ENCODE measurements at regions not wholly inside any gene's neighbourhood (a gene's known extent, or its start where the extent isn't known, plus 50 kb on each side); places are given as distances from the start of the nearest gene placed in this dataset.
A peak's percentile ranks its signal among the peaks of the same experiment; 100 is the strongest.

- no peak for TF ChIP-seq GATA3 (IDR thresholded peaks at IDR 0.05; ENCODE audit: low read depth, low read length)
- no peak for TF ChIP-seq GATA2 (IDR thresholded peaks at IDR 0.05; ENCODE audit: low read depth, low read length)
Observed at GRCh38 chr4:33873791-33874190, 2370.5 kb downstream of the ARAP2 start.

- TF ChIP-seq GATA2 (IDR thresholded peaks at IDR 0.05; ENCODE audit: low read depth, low read length) (peak; percentile 14; the same call in 1 of the 2 replicates), GATA3 (IDR thresholded peaks at IDR 0.05; ENCODE audit: low read depth, low read length) (peak; percentile 39; the same call in 1 of the 2 replicates)
Observed at GRCh38 chr4:33878710-33879109, 2365.6 kb downstream of the ARAP2 start.

- TF ChIP-seq GATA2 (IDR thresholded peaks at IDR 0.05; ENCODE audit: low read depth, low read length) (no peak), GATA3 (IDR thresholded peaks at IDR 0.05; ENCODE audit: low read depth, low read length) (no peak)
Observed at GRCh38 chr4:33881176-33881575, 2363.1 kb downstream of the ARAP2 start.

- TF ChIP-seq GATA2 (IDR thresholded peaks at IDR 0.05; ENCODE audit: low read depth, low read length) (no peak), GATA3 (IDR thresholded peaks at IDR 0.05; ENCODE audit: low read depth, low read length) (no peak)
Observed at GRCh38 chr4:33882246-33882990, 2361.9 kb downstream of the ARAP2 start.

- no peak for TF ChIP-seq GATA2 (IDR thresholded peaks at IDR 0.05; ENCODE audit: low read depth, low read length)
- TF ChIP-seq GATA3 (IDR thresholded peaks at IDR 0.05; ENCODE audit: low read depth, low read length), result no peak
Observed at GRCh38 chr4:33883111-33883510, 2361.2 kb downstream of the ARAP2 start.

GRCh38 chr4:33886356-33886755 lies 2358.0 kb downstream of the ARAP2 start:
- no peak for TF ChIP-seq GATA2 (IDR thresholded peaks at IDR 0.05; ENCODE audit: low read depth, low read length)
- no peak for TF ChIP-seq GATA3 (IDR thresholded peaks at IDR 0.05; ENCODE audit: low read depth, low read length)

- TF ChIP-seq GATA2 (IDR thresholded peaks at IDR 0.05; ENCODE audit: low read depth, low read length), result no peak
- TF ChIP-seq GATA3 (IDR thresholded peaks at IDR 0.05; ENCODE audit: low read depth, low read length), result no peak
Observed at GRCh38 chr4:33890841-33891240, 2353.5 kb downstream of the ARAP2 start.

- no peak for TF ChIP-seq GATA3 (IDR thresholded peaks at IDR 0.05; ENCODE audit: low read depth, low read length)
- TF ChIP-seq GATA2 (IDR thresholded peaks at IDR 0.05; ENCODE audit: low read depth, low read length), result no peak
Observed at GRCh38 chr4:33911959-33912358, 2332.4 kb downstream of the ARAP2 start.

- no peak for TF ChIP-seq GATA3 (IDR thresholded peaks at IDR 0.05; ENCODE audit: low read depth, low read length)
- no peak for TF ChIP-seq GATA2 (IDR thresholded peaks at IDR 0.05; ENCODE audit: low read depth, low read length)
Observed at GRCh38 chr4:33914386-33914785, 2329.9 kb downstream of the ARAP2 start.

- TF ChIP-seq GATA2 (IDR thresholded peaks at IDR 0.05; ENCODE audit: low read depth, low read length) (no peak), GATA3 (IDR thresholded peaks at IDR 0.05; ENCODE audit: low read depth, low read length) (no peak)
Observed at GRCh38 chr4:33923469-33923868, 2320.8 kb downstream of the ARAP2 start.

GRCh38 chr4:33924239-33924638 lies 2320.1 kb downstream of the ARAP2 start:
- no peak for TF ChIP-seq GATA2 (IDR thresholded peaks at IDR 0.05; ENCODE audit: low read depth, low read length)
- TF ChIP-seq GATA3 (IDR thresholded peaks at IDR 0.05; ENCODE audit: low read depth, low read length), result no peak

GRCh38 chr4:33924811-33925210 lies 2319.5 kb downstream of the ARAP2 start:
- no peak for TF ChIP-seq GATA3 (IDR thresholded peaks at IDR 0.05; ENCODE audit: low read depth, low read length)
- no peak for TF ChIP-seq GATA2 (IDR thresholded peaks at IDR 0.05; ENCODE audit: low read depth, low read length)

- TF ChIP-seq GATA2 (IDR thresholded peaks at IDR 0.05; ENCODE audit: low read depth, low read length) (no peak), GATA3 (IDR thresholded peaks at IDR 0.05; ENCODE audit: low read depth, low read length) (no peak)
Observed at GRCh38 chr4:33930497-33930896, 2313.8 kb downstream of the ARAP2 start.

GRCh38 chr4:33931026-33931425 lies 2313.3 kb downstream of the ARAP2 start:
- TF ChIP-seq GATA3 (IDR thresholded peaks at IDR 0.05; ENCODE audit: low read depth, low read length) (no peak), GATA2 (IDR thresholded peaks at IDR 0.05; ENCODE audit: low read depth, low read length) (no peak)

GRCh38 chr4:33940281-33940680 lies 2304.0 kb downstream of the ARAP2 start:
- TF ChIP-seq GATA3 (IDR thresholded peaks at IDR 0.05; ENCODE audit: low read depth, low read length) (no peak), GATA2 (IDR thresholded peaks at IDR 0.05; ENCODE audit: low read depth, low read length) (no peak)

All from SH-SY5Y (cell line).